ENCODE measurements at regions not wholly inside any gene's neighbourhood (a gene's known extent, or its start where the extent isn't known, plus 50 kb on each side); places are given as distances from the start of the nearest gene placed in this dataset.

- Histone ChIP-seq H4K20me1 (ENCODE audit: control insufficient read depth, insufficient read depth) (no peaks in the 10 kb centered on the region), H3K79me2 (ENCODE audit: control insufficient read depth, insufficient read depth, low read length) (no peaks in the 10 kb centered on the region), H3K4me3 (no peak overlapping the region), H3K4me2 (ENCODE audit: control insufficient read depth, insufficient read depth) (no peak overlapping the region), H2AFZ (ENCODE audit: control insufficient read depth, low read depth, low read length) (no peak overlapping the region), H3K27ac (ENCODE audit: control insufficient read depth, insufficient read depth) (no peak overlapping the region), H3K27me3 (replicated peaks in 1 of 2; ENCODE audit: control insufficient read depth in 2 of 2, insufficient read depth in 2 of 2, low read length in 1 of 2) (no peaks in the 10 kb centered on the region; a peak in 3 of 4 replicates), H3K9me3 (replicated peaks; ENCODE audit: control insufficient read depth, insufficient read depth, low read length) (no peaks in the 10 kb centered on the region), H3K4me1 (ENCODE audit: control insufficient read depth, insufficient read depth, low read length) (no peaks in the 10 kb centered on the region), H3K9ac (ENCODE audit: control insufficient read depth, insufficient read depth, low read length) (no peak overlapping the region), H3K36me3 (ENCODE audit: control insufficient read depth in 2 of 2, insufficient read depth in 2 of 2, low read length in 1 of 2) (no peaks in the 10 kb centered on the region)
- ChIA-PET SMC1A (ENCODE audit: uncharacterized antibody, unreplicated experiment) (no interaction called here), POLR2A (no interaction called here), RAD21 (ENCODE audit: unreplicated experiment) (no interaction called here), CTCF (no interaction called here)
- no peak for TF ChIP-seq JUNB (IDR thresholded peaks at IDR 0.05)
- no peak for TF ChIP-seq RFX5 (IDR thresholded peaks at IDR 0.05; ENCODE audit: low read depth, low read length)
- no peak for TF ChIP-seq ETV6 (conservative IDR thresholded peaks at IDR 0.05 in 1 of 2, IDR thresholded peaks at IDR 0.05 in 1 of 2; ENCODE audit: borderline replicate concordance in 1 of 2, low read depth in 1 of 2)
- TF ChIP-seq EED (IDR thresholded peaks at IDR 0.05; ENCODE audit: low read depth), result no peak
- no peak for TF ChIP-seq FOXK2 (IDR thresholded peaks at IDR 0.05)
- TF ChIP-seq ZNF592 (IDR thresholded peaks at IDR 0.05), result no peak
- TF ChIP-seq PBX3 (IDR thresholded peaks at IDR 0.05; ENCODE audit: insufficient replicate concordance, low read depth, low read length), result no peak
- no peak for TF ChIP-seq ATF2 (IDR thresholded peaks at IDR 0.05; ENCODE audit: low read length)
- TF ChIP-seq GABPA (IDR thresholded peaks at IDR 0.05; ENCODE audit: low read depth), result no peak
- no peak for TF ChIP-seq TARDBP (IDR thresholded peaks at IDR 0.05; ENCODE audit: borderline replicate concordance)
- no peak for TF ChIP-seq PML (IDR thresholded peaks at IDR 0.05; ENCODE audit: low read length)
- TF ChIP-seq USF1 (IDR thresholded peaks at IDR 0.05; ENCODE audit: borderline replicate concordance, extremely low read length, insufficient read depth, low read depth, low read length), result no peak
- TF ChIP-seq MEF2B (IDR thresholded peaks at IDR 0.05; ENCODE audit: partially characterized antibody, poor library complexity, severe bottlenecking), result no peak
- DNase-seq (ENCODE audit: low read depth, low spot score) (no peak), FAIRE-seq (no peak), ATAC-seq (no peak)
- in situ Hi-C loops (cut with MboI) (no loop called here), intact Hi-C loops (cut with micrococcal nuclease; ENCODE audit: unreplicated experiment) (no loop called here)
- WGBS (ENCODE audit: insufficient coverage, insufficient replicate concordance, low lambda C conversion rate, missing lambda C conversion rate), result 18% methylated on average over 4 of the region's 4 CpGs
- BruUV-seq (replicated peaks), result no TSS peak
These were observed 116.7 kb upstream of the KIRREL3 start for GRCh38 chr11:127117231-127117739.

All from GM12878 (cell line).